NT2/D1 (cell line): ENCODE measurements at regions not wholly inside any gene's neighbourhood (a gene's known extent, or its start where the extent isn't known, plus 50 kb on each side); places are given as distances from the start of the nearest gene placed in this dataset.

Source experiments
- SUZ12 ChIP-seq: IDR thresholded peaks from 2 replicates; pipeline ENCODE4 v1.6.1; 2011; ENCODE audit not compliant: insufficient read length, insufficient read depth; ENCODE audit errors: extremely low read depth
- YY1 ChIP-seq: IDR thresholded peaks from 2 replicates; pipeline ENCODE4 v1.6.1; 2011; ENCODE audit not compliant: insufficient read length, insufficient read depth
- ZNF274 ChIP-seq: IDR thresholded peaks from 2 replicates; pipeline ENCODE4 v1.6.1; 2011; ENCODE audit warnings: mild to moderate bottlenecking, low read depth, low read length

- TF ChIP-seq ZNF274 (no peak), YY1 (no peak), SUZ12 (no peak)
Observed at GRCh38 chr15:79179597-79179996, 89.0 kb upstream of the RASGRF1 start.
